CD4-positive, alpha-beta T cell treated with Interleukin-21 for 1 hour (primary cell): ENCODE measurements at regions not wholly inside any gene's neighbourhood (a gene's known extent, or its start where the extent isn't known, plus 50 kb on each side); places are given as distances from the start of the nearest gene placed in this dataset.

Source experiments
- DNase-seq: peaks from one replicate; pipeline ENCODE4 v3.0.0-alpha.2; 2020

DNA sequence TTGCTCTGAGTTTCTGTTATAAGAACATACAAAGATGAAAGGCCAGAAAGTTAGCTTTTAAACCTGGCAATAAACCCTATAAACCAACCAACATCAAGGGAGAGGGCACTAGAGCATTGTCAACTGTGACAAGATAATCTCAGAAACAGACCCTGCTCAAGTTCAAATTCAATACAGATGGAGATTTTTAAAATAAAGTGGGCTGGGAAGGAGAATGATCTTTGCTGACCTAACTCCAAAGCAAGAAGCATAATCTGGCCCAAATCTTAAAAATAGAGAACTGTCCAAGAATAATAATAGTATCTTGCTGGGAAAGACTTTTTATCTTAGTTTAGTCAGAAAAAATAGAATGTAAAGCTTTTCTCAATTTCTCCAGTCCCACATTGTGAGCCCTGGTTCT lies 485.5 kb downstream of the DISC1 start:
- DNase-seq, result no peak

GRCh38 chr1:232111611-232112010 lies 485.0 kb downstream of the DISC1 start:
- no peak for DNase-seq

DNA sequence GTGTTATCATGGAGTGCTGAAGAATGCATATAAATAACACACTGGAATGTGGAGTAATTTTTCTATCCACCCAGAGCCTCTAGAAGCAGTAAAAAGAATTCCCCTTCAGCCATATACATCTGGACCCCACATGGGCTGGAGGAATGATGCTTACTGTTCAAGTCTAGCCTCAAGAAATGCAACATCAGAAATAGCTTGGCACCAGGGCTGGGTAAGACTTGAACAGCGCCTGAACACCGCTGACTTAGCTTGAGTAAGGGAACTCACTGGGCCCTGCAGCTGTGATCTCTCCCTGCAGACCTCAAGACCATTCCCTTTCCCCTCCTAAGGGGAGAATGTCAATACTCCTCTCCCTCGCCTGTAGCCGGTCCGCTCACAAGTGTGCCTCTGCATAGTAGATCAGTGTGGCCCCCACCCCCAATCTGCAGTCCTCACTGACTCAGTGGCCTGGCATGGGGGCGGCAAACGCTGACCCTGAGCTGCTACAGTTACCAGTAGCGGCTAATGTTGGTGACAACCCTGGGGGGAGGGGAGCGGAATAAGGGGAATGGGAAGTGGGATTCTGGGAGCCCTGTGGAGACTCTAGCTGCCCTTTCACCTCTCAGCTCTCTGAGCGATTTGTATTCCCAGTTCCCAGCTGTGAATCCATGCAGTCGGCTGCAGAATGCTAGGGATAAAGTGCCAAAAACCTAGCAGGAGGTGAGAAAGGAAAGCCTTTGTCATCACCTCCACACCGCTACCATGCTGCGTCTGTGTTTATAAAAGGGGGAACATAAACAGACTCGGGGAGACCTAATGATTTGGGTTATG lies 483.9 kb downstream of the DISC1 start:
- no peak for DNase-seq

GRCh38 chr1:232109391-232109790 lies 482.8 kb downstream of the DISC1 start:
- no peak for DNase-seq

- no peak for DNase-seq
These were observed 482.0 kb downstream of the DISC1 start for GRCh38 chr1:232108598-232108997.

GRCh38 chr1:232106415-232106814 lies 479.8 kb downstream of the DISC1 start:
- no peak for DNase-seq

DNA sequence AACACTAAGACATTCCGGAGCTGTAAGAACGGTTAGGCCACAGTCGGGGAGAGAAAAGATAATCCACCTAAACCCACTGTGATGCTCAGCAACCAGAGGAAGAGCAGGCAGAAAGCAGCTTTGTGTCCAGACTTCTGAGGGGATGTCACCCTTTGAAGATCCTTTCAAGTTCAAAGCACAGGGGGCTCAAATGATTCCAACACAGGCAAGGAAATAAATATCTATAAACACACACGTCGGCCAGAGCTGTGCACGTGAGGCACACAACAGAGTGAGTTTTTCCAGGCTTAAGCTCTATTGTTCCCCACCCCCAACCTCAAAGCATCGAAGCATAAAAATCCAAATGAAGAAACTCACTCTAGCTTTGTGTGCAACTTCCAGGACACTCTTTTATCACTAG lies 479.0 kb downstream of the DISC1 start:
- DNase-seq, result no peak

GRCh38 chr1:232101231-232101630 lies 474.6 kb downstream of the DISC1 start:
- no peak for DNase-seq

DNA sequence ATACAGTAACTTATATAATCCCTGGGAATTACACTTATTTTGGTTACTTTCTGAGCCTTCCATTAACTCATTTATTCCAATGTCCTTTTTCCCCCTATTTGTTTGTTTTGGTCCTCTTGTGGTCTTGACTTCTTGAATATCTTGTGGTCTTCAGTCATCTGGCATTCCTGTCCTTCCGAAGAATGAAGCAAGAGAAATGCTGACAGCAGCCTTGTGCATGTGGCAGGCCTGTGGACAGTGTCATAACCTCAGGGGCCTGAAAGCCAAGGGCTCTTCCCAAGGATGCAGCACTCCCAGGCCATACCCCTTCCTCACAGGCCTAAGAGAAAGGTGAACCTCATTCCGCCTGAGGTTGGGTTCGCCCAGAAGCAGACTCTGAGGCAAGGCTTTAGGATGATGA lies 470.2 kb downstream of the DISC1 start:
- no peak for DNase-seq
